Keratinocyte (primary cell): ENCODE measurements at regions not wholly inside any gene's neighbourhood (a gene's known extent, or its start where the extent isn't known, plus 50 kb on each side); places are given as distances from the start of the nearest gene placed in this dataset.

Source experiments
- DNase-seq: peaks from one replicate; pipeline ENCODE4 v3.0.0-alpha.2; 2011; ENCODE audit warnings: low read depth, missing footprints, low spot score
- FAIRE-seq: peaks from 2 replicates; lab custom pipeline; 2011; peaks lifted over from hg19 to GRCh38; lab: Jason Lieb, UNC
- H2AFZ ChIP-seq: 2 replicates; pipeline ENCODE4 v1.6.0; 2012; ENCODE audit warnings: low read length, control low read depth, inconsistent platforms; ENCODE audit not compliant: control insufficient read depth
- H3K27ac ChIP-seq: 2 replicates; pipeline ENCODE4 v1.5.1; 2011; ENCODE audit warnings: low read length; ENCODE audit not compliant: control insufficient read depth, insufficient read depth
- H3K27me3 ChIP-seq: 3 replicates; pipeline ENCODE4 v1.6.0; 2011; ENCODE audit warnings: low read length; ENCODE audit not compliant: control insufficient read depth, insufficient read depth; ENCODE audit errors: extremely low read depth
- H3K36me3 ChIP-seq, 2 experiments: 2 replicates in 1 of 2; 3 replicates in 1 of 2; pipeline ENCODE4 v1.5.1; 2011; ENCODE audit warnings: low read length in 2 of 2, mild to moderate bottlenecking in 1 of 2; ENCODE audit not compliant: control insufficient read depth in 2 of 2, insufficient read depth in 2 of 2; ENCODE audit errors: extremely low read depth in 1 of 2
- H3K4me1 ChIP-seq: 3 replicates; pipeline ENCODE4 v1.5.1; 2011; ENCODE audit warnings: low read length; ENCODE audit not compliant: control insufficient read depth, insufficient read depth; ENCODE audit errors: extremely low read depth
- H3K4me2 ChIP-seq: 3 replicates; pipeline ENCODE4 v1.6.0; 2011; ENCODE audit warnings: low read depth, low read length; ENCODE audit not compliant: control insufficient read depth, insufficient read depth; ENCODE audit errors: extremely low read depth
- H3K4me3 ChIP-seq, 3 experiments: fragments of 200-600 bp in 1 of 3; sonication (generic) in 1 of 3; 2 replicates in 2 of 3; 3 replicates in 1 of 3; pipeline ENCODE4 v1.5.1; 2011 to 2016; ENCODE audit warnings: low read length in 3 of 3, mild to moderate bottlenecking in 3 of 3, control low read depth in 2 of 3, inconsistent platforms in 1 of 3, low read depth in 1 of 3, mixed read lengths in 1 of 3, mixed run types in 1 of 3, moderate library complexity in 1 of 3; ENCODE audit not compliant: control insufficient read depth in 2 of 3, insufficient read depth in 2 of 3; ENCODE audit errors: extremely low read depth in 1 of 3
- H3K79me2 ChIP-seq: 2 replicates; pipeline ENCODE4 v1.6.0; 2012; ENCODE audit warnings: low read length; ENCODE audit not compliant: control insufficient read depth, insufficient read depth
- H3K9ac ChIP-seq: 3 replicates; pipeline ENCODE4 v1.6.0; 2011; ENCODE audit warnings: low read length; ENCODE audit not compliant: control insufficient read depth, insufficient read depth; ENCODE audit errors: extremely low read depth
- H3K9me1 ChIP-seq: 3 replicates; pipeline ENCODE4 v1.6.0; 2011; ENCODE audit warnings: low read length; ENCODE audit not compliant: control insufficient read depth, insufficient read depth; ENCODE audit errors: extremely low read depth
- H3K9me3 ChIP-seq: 2 replicates; pipeline ENCODE4 v1.5.1; 2012; ENCODE audit warnings: low read depth, low read length; ENCODE audit not compliant: control insufficient read depth
- H4K20me1 ChIP-seq: 3 replicates; pipeline ENCODE4 v1.6.0; 2011; ENCODE audit warnings: low read length; ENCODE audit not compliant: control insufficient read depth, insufficient read depth; ENCODE audit errors: extremely low read depth
- CTCF ChIP-seq, 3 experiments: IDR thresholded peaks in 1 of 3; conservative IDR thresholded peaks in 1 of 3; optimal IDR thresholded peaks in 1 of 3; 2 replicates in 2 of 3; 3 replicates in 1 of 3; pipeline versions ENCODE3 to v1.5.1; 2011; ENCODE audit warnings: low read length in 3 of 3, mild to moderate bottlenecking in 3 of 3, moderate library complexity in 2 of 3, control low read depth in 1 of 3, inconsistent platforms in 1 of 3; ENCODE audit not compliant: insufficient read depth in 2 of 3; ENCODE audit errors: extremely low read depth in 1 of 3
- EZH2 ChIP-seq: IDR thresholded peaks from one replicate; pipeline ENCODE4 v1.6.1; 2012; ENCODE audit warnings: inconsistent platforms, mild to moderate bottlenecking, low read length, moderate library complexity
- dilution Hi-C: fragments of 300-500 bp; cut with MboI; formaldehyde crosslinking; loops from one replicate; pipeline ENCODE4 v1.7.0; 2020; ENCODE audit warnings: low sequenced_read_pairs; ENCODE audit not compliant: extremely low pct_ligation_motif_present

GRCh38 chr11:11215944-11216343 lies 137.1 kb downstream of the CSNK2A3 start:
- Histone ChIP-seq H3K27me3 (peaks cover 5% of the 10 kb centered on the region), H3K79me2 (no peaks in the 10 kb centered on the region), H3K36me3 (no peaks in the 10 kb centered on the region), H2AFZ (no peak overlapping the region), H3K4me1 (peaks cover 12% of the 10 kb centered on the region), H3K9me1 (no peaks in the 10 kb centered on the region), H3K27ac (no peak overlapping the region), H3K9ac (no peak overlapping the region), H4K20me1 (no peaks in the 10 kb centered on the region), H3K4me2 (no peak overlapping the region), H3K4me3 (no peak overlapping the region), H3K9me3 (no peaks in the 10 kb centered on the region)
- FAIRE-seq: no peak
- no peak for DNase-seq
- dilution Hi-C loops: no loop called here
- TF ChIP-seq CTCF (optimal IDR thresholded peaks at IDR 0.05 in 1 of 3, IDR thresholded peaks at IDR 0.05 in 1 of 3, conservative IDR thresholded peaks at IDR 0.05 in 1 of 3; ENCODE audit: extremely low read depth in 1 of 3, insufficient read depth in 2 of 3, low read length in 3 of 3) (no peak), EZH2 (no peak)

GRCh38 chr11:11215058-11215815 lies 137.8 kb downstream of the CSNK2A3 start:
- Histone ChIP-seq H4K20me1 (no peaks in the 10 kb centered on the region), H3K36me3 (no peaks in the 10 kb centered on the region), H3K27ac (no peak overlapping the region), H3K79me2 (no peaks in the 10 kb centered on the region), H3K4me3 (no peak overlapping the region), H3K9ac (no peak overlapping the region), H2AFZ (no peak overlapping the region), H3K9me3 (no peaks in the 10 kb centered on the region), H3K27me3 (peaks cover 5% of the 10 kb centered on the region), H3K4me2 (no peak overlapping the region), H3K9me1 (no peaks in the 10 kb centered on the region), H3K4me1 (peaks cover 12% of the 10 kb centered on the region)
- no peak for DNase-seq
- TF ChIP-seq EZH2 (no peak), CTCF (optimal IDR thresholded peaks at IDR 0.05 in 1 of 3, IDR thresholded peaks at IDR 0.05 in 1 of 3, conservative IDR thresholded peaks at IDR 0.05 in 1 of 3; ENCODE audit: extremely low read depth in 1 of 3, insufficient read depth in 2 of 3, low read length in 3 of 3) (no peak)
- dilution Hi-C loops: no loop called here
- FAIRE-seq: no peak
